Peyer's patch (tissue), 4 donors: ENCODE measurements at regions not wholly inside any gene's neighbourhood (a gene's known extent, or its start where the extent isn't known, plus 50 kb on each side); places are given as distances from the start of the nearest gene placed in this dataset.

Experiments
- CTCF ChIP-seq, 6 experiments: fragments of 450-650 bp in 4 of 6; fragments of 200-600 bp in 2 of 6; sonication (generic) in 1 of 6; IDR thresholded peaks; one replicate each; pipeline ENCODE4 v1.5.1; 2017 to 2019; ENCODE audit warnings: antibody characterized with exemption in 6 of 6, mild to moderate bottlenecking in 3 of 6, moderate library complexity in 1 of 6
- POLR2A ChIP-seq, 2 donors: fragments of 450-650 bp; IDR thresholded peaks; one replicate each; pipeline ENCODE4 v1.5.1; 2017; ENCODE audit warnings: antibody characterized with exemption in 2 of 2, mild to moderate bottlenecking in 2 of 2, moderate library complexity in 2 of 2

- TF ChIP-seq CTCF (IDR thresholded peaks at IDR 0.05) = no peak
- TF ChIP-seq POLR2A (IDR thresholded peaks at IDR 0.05) = no peak
Measured at GRCh38 chr2:224293976-224294375, 107.9 kb downstream of the FAM124B start.
